Sigmoid colon (tissue), 6 donors: ENCODE measurements at regions not wholly inside any gene's neighbourhood (a gene's known extent, or its start where the extent isn't known, plus 50 kb on each side); places are given as distances from the start of the nearest gene placed in this dataset.

ENCODE experiments used
- DNase-seq: peaks from one replicate; pipeline ENCODE4 v3.0.0-alpha.2; 2019
- H3K27ac ChIP-seq, 4 donors: fragments of 200-600 bp; sonication (generic); one replicate each; pipeline ENCODE4 v1.5.1; 2016 to 2019; ENCODE audit warnings: mild to moderate bottlenecking in 1 of 4
- H3K27me3 ChIP-seq, 3 donors: fragments of 200-600 bp; sonication (generic); one replicate each; pipeline ENCODE4 v1.5.1; 2019; ENCODE audit warnings: mild to moderate bottlenecking in 1 of 3
- H3K36me3 ChIP-seq, 4 donors: fragments of 200-600 bp; sonication (generic); one replicate each; pipeline ENCODE4 v1.5.1; 2016 to 2019
- H3K4me1 ChIP-seq, 4 donors: fragments of 200-600 bp; sonication (generic); one replicate each; pipeline ENCODE4 v1.5.1; 2017 to 2019
- H3K4me3 ChIP-seq, 4 donors: fragments of 200-600 bp; sonication (generic); one replicate each; pipeline ENCODE4 v1.5.1; 2017 to 2019; ENCODE audit warnings: mild to moderate bottlenecking in 2 of 4, moderate library complexity in 1 of 4
- H3K9me3 ChIP-seq, 4 donors: fragments of 200-600 bp in 3 of 4; sonication (generic) in 3 of 4; one replicate each; pipeline versions ENCODE4 v1.5.1 to v1.6.1; 2013 to 2019
- EP300 ChIP-seq, 4 donors: sonication (generic); formaldehyde crosslinking; IDR thresholded peaks; one replicate each; pipeline ENCODE4 v1.6.1; 2017; ENCODE audit warnings: antibody characterized with exemption in 4 of 4
- POLR2A ChIP-seq, 2 donors: fragments of 450-650 bp; IDR thresholded peaks; one replicate each; pipeline ENCODE4 v1.6.1; 2016; ENCODE audit warnings: antibody characterized with exemption in 2 of 2, mild to moderate bottlenecking in 2 of 2, moderate library complexity in 2 of 2
- POLR2AphosphoS5 ChIP-seq, 4 donors: sonication (generic); formaldehyde crosslinking; IDR thresholded peaks; one replicate each; pipeline ENCODE4 v1.6.1; 2017; ENCODE audit warnings: antibody characterized with exemption in 4 of 4
- WGBS, 2 donors: extraction: QIAGEN DNeasy Blood & Tissue Kit; methylation state at CpG; one replicate each; pipeline ENCODE4 v1.1.7; 2013; 5-methylcytosine and 5-hydroxymethylcytosine counted together
- intact Hi-C: fragments of 100-400 bp; cut with DNase I; formaldehyde crosslinking; loops from one replicate; pipeline ENCODE4 v1.15.1; 2023
- TF ChIP-seq, protein P1 (sequence below), 4 experiments: fragments of 450-650 bp in 3 of 4; fragments of 200-600 bp in 1 of 4; IDR thresholded peaks; one replicate each; pipeline ENCODE4 v1.5.1; 2016 to 2019; ENCODE audit warnings: antibody characterized with exemption in 4 of 4, mild to moderate bottlenecking in 3 of 4, moderate library complexity in 2 of 4
- donor health status: healthy with polysubstance abuse.
- donor health status: healthy.

DNA sequence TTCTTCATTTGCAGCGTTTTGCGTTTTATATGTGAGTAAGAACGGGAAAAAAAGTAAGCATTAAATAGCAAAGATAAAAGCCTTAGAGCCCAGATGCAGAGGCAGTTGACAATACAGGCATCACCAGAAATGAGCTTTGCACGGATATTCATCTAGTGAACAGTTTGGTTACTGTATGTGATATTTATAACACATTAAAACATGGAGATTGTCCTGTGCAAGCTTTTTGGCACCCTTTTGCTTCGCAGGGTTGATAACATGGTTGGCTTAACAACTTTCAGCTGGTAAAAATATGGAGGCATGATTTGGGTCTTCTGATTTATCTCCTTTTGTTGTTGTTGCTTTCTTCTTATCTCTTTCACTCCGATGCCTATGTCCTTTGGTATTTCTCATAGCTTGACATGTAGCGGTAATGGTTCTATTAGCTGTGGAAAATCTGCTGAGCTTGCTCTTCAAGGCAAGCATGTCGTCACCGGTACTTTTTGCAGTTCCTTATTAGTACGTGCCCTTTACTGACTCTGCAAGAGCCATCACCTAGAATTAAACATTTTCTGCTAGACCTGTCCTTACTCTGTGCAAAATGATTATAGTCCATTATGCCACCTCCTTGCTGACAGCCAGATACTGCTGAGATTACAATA is 102.9 kb downstream of the PCDH7 start:
- TF ChIP-seq POLR2AphosphoS5 (IDR thresholded peaks at IDR 0.05) (no peak), POLR2A (IDR thresholded peaks at IDR 0.05) (no peak), EP300 (IDR thresholded peaks at IDR 0.05) (no peak)
- TF ChIP-seq, protein P1, sequence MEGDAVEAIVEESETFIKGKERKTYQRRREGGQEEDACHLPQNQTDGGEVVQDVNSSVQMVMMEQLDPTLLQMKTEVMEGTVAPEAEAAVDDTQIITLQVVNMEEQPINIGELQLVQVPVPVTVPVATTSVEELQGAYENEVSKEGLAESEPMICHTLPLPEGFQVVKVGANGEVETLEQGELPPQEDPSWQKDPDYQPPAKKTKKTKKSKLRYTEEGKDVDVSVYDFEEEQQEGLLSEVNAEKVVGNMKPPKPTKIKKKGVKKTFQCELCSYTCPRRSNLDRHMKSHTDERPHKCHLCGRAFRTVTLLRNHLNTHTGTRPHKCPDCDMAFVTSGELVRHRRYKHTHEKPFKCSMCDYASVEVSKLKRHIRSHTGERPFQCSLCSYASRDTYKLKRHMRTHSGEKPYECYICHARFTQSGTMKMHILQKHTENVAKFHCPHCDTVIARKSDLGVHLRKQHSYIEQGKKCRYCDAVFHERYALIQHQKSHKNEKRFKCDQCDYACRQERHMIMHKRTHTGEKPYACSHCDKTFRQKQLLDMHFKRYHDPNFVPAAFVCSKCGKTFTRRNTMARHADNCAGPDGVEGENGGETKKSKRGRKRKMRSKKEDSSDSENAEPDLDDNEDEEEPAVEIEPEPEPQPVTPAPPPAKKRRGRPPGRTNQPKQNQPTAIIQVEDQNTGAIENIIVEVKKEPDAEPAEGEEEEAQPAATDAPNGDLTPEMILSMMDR (IDR thresholded peaks at IDR 0.05) = no peak
- 92 to 93% methylated on average over 10 of the region's 10 CpGs for WGBS, 2 donors
- H3K9me3 ChIP-seq = no peaks in the 10 kb centered on the region
- no peak overlapping the region for H3K27ac ChIP-seq
- no peak for DNase-seq
- H3K36me3 ChIP-seq = no peaks in the 10 kb centered on the region
- no peaks in the 10 kb centered on the region for H3K27me3 ChIP-seq
- peaks cover 0 to 27% (median 10%) of the 10 kb centered on the region in 4 donors for H3K4me1 ChIP-seq
- H3K4me3 ChIP-seq = no peak overlapping the region
- intact Hi-C loops = no loop called here

GRCh38 chr4:30825008-30825770 is 105.0 kb downstream of the PCDH7 start:
- WGBS, 2 donors = 92 to 100% methylated on average over 1 of the region's 1 CpG
- peaks cover 0 to 22% (median 13%) of the 10 kb centered on the region in 4 donors for H3K4me1 ChIP-seq
- intact Hi-C loops = no loop called here
- H3K9me3 ChIP-seq = no peaks in the 10 kb centered on the region
- TF ChIP-seq EP300 (IDR thresholded peaks at IDR 0.05) (no peak), POLR2AphosphoS5 (IDR thresholded peaks at IDR 0.05) (no peak), POLR2A (IDR thresholded peaks at IDR 0.05) (no peak)
- TF ChIP-seq, protein P1 (IDR thresholded peaks at IDR 0.05) = no peak
- no peaks in the 10 kb centered on the region for H3K27me3 ChIP-seq
- no peaks in the 10 kb centered on the region for H3K36me3 ChIP-seq
- no peak for DNase-seq
- no peak overlapping the region for H3K4me3 ChIP-seq
- H3K27ac ChIP-seq = no peak overlapping the region

GRCh38 chr4:30828264-30828926 is 108.2 kb downstream of the PCDH7 start:
- H3K4me1 ChIP-seq = peaks cover 0 to 13% (median 9%) of the 10 kb centered on the region in 4 donors
- intact Hi-C loops = no loop called here
- DNase-seq = no peak
- WGBS, 2 donors = 76 to 84% methylated on average over 5 of the region's 5 CpGs
- no peak overlapping the region for H3K27ac ChIP-seq
- no peak overlapping the region for H3K4me3 ChIP-seq
- H3K36me3 ChIP-seq = no peaks in the 10 kb centered on the region
- TF ChIP-seq POLR2AphosphoS5 (IDR thresholded peaks at IDR 0.05) (no peak), POLR2A (IDR thresholded peaks at IDR 0.05) (no peak)
- H3K27me3 ChIP-seq = no peaks in the 10 kb centered on the region
- no peaks in the 10 kb centered on the region for H3K9me3 ChIP-seq

GRCh38 chr4:30832639-30833038 is 112.5 kb downstream of the PCDH7 start:
- Histone ChIP-seq H3K4me3 (no peak overlapping the region), H3K4me1 (peaks cover 0 to 47% (median 37%) of the 10 kb centered on the region in 4 donors), H3K36me3 (no peaks in the 10 kb centered on the region), H3K9me3 (no peaks in the 10 kb centered on the region), H3K27me3 (no peaks in the 10 kb centered on the region), H3K27ac (no peak overlapping the region)
- intact Hi-C loops = no loop called here
- no peak for DNase-seq
- WGBS, 2 donors = 89 to 92% methylated on average over 2 of the region's 2 CpGs
- TF ChIP-seq EP300 (IDR thresholded peaks at IDR 0.05) = no peak
- TF ChIP-seq POLR2AphosphoS5 (IDR thresholded peaks at IDR 0.05) = no peak
- TF ChIP-seq, protein P1 (IDR thresholded peaks at IDR 0.05) = no peak
- TF ChIP-seq POLR2A (IDR thresholded peaks at IDR 0.05) = no peak

GRCh38 chr4:30833206-30833605 is 113.0 kb downstream of the PCDH7 start:
- no peak overlapping the region for H3K4me3 ChIP-seq
- H3K4me1 ChIP-seq = peaks cover 0 to 43% (median 35%) of the 10 kb centered on the region in 4 donors
- no peak for DNase-seq
- no peak for TF ChIP-seq POLR2AphosphoS5 (IDR thresholded peaks at IDR 0.05)
- no peak for TF ChIP-seq EP300 (IDR thresholded peaks at IDR 0.05)
- no peak for TF ChIP-seq POLR2A (IDR thresholded peaks at IDR 0.05)
- TF ChIP-seq, protein P1 (IDR thresholded peaks at IDR 0.05) = no peak
- H3K9me3 ChIP-seq = no peaks in the 10 kb centered on the region
- intact Hi-C loops = no loop called here
- no peaks in the 10 kb centered on the region for H3K36me3 ChIP-seq
- H3K27ac ChIP-seq = no peak overlapping the region
- H3K27me3 ChIP-seq = no peaks in the 10 kb centered on the region
- 61 to 92% methylated on average over 2 of the region's 2 CpGs for WGBS, 2 donors
